HEK293 (cell line): ENCODE measurements at regions not wholly inside any gene's neighbourhood (a gene's known extent, or its start where the extent isn't known, plus 50 kb on each side); places are given as distances from the start of the nearest gene placed in this dataset.

Experiments used
- ZNF354C ChIP-seq: fragments of 450-650 bp; formaldehyde crosslinking; IDR thresholded peaks from 2 replicates; pipeline ENCODE4 v1.5.1; 2016; ENCODE audit warnings: missing biosample characterization, missing genetic modification characterization, low read depth, borderline replicate concordance
- ZNF747 ChIP-seq: fragments of 450-650 bp; formaldehyde crosslinking; IDR thresholded peaks from 2 replicates; pipeline ENCODE4 v1.5.1; 2016; ENCODE audit warnings: missing biosample characterization, missing genetic modification characterization
- ZNF76 ChIP-seq: fragments of 450-650 bp; formaldehyde crosslinking; IDR thresholded peaks from 2 replicates; pipeline ENCODE4; 2016; ENCODE audit warnings: low read depth, missing biosample characterization, missing genetic modification characterization, borderline replicate concordance
- ZNF777 ChIP-seq: fragments of 450-650 bp; formaldehyde crosslinking; IDR thresholded peaks from 2 replicates; pipeline ENCODE4 v1.5.1; 2017; ENCODE audit warnings: missing biosample characterization, missing genetic modification characterization, borderline replicate concordance

DNA sequence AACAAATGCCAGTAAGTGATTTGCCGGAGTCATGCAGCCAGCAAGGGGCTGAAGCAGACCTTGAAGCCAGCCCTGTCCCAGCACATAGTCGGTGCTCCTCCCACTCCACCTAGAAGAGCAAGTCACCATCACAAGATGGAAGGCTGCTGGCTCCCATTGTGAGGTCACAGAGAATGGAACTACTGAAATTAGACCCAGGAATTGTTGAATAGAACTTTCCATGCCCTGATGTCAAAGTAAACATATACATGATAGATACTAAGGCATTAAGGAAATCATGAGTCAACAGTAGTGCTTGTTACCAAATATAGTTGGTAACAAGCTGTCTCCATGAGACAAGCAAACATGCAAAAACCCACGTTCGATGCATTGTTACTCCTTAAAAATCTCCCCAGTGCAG is 177.1 kb upstream of the MID1 start:
- TF ChIP-seq ZNF747 (no peak), ZNF76 (tag by site-specific recombination) (no peak), ZNF354C (tag by site-specific recombination) (no peak), ZNF777 (tag by site-specific recombination) (no peak)
